ENCODE measurements at regions not wholly inside any gene's neighbourhood (a gene's known extent, or its start where the extent isn't known, plus 50 kb on each side); places are given as distances from the start of the nearest gene placed in this dataset.
A peak's percentile ranks its signal among the peaks of the same experiment; 100 is the strongest.

- H3K4me3 ChIP-seq (ENCODE audit: low read depth in 1 of 3, low read length in 3 of 3) = no peak overlapping the region
- H3K4me1 ChIP-seq (ENCODE audit: control insufficient read depth in 3 of 3, insufficient read depth in 2 of 3, low read depth in 1 of 3, low read length in 2 of 3) = no peaks in the 10 kb centered on the region
- H3K36me3 ChIP-seq (ENCODE audit: control insufficient read depth in 3 of 3, insufficient read depth in 2 of 3, low read depth in 1 of 3, low read length in 3 of 3) = no peaks in the 10 kb centered on the region
- H3K27ac ChIP-seq (ENCODE audit: low read depth in 1 of 3, low read length in 2 of 3) = no peak overlapping the region
- no peaks in the 10 kb centered on the region for H3K27me3 ChIP-seq (ENCODE audit: control insufficient read depth in 3 of 3, insufficient read depth in 3 of 3, low read length in 3 of 3)
- FAIRE-seq = no peak
- DNase-seq = peak in 1 of 2 donors; percentile 6
- H3K9me3 ChIP-seq (ENCODE audit: control insufficient read depth in 2 of 2, insufficient read depth in 1 of 2, low read depth in 1 of 2, low read length in 1 of 2) = no peaks in the 10 kb centered on the region
These were observed 140.1 kb upstream of the SMIM31 start for GRCh38 chr4:164613792-164614191.

DNA sequence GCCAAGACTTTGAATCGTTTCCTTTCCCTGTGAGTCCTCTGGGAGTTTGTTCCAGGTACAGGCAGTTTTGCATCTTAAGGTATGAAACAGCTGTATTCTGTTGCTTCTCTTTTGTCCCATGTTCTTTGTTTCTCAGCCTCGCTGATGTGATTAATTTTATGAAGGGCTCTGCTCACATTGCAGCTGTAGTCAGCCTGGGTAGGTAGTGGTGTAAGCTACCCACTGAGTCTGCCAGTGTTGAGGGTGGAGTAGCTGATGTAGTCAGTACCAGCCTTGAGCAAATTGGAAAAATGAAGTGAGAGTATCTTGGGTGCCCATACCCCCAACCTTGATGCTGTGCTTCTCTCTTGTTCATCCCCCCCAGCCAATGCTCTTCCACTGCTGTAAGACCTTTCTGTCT, 139.6 kb upstream of the SMIM31 start:
- DNase-seq (no peak), FAIRE-seq (no peak)
- WGBS, 3 donors = 26 to 65% (median 28%) methylated on average over 2 of the region's 2 CpGs
- Histone ChIP-seq H3K27ac (ENCODE audit: low read depth in 1 of 3, low read length in 2 of 3) (no peak overlapping the region), H3K9me3 (ENCODE audit: control insufficient read depth in 2 of 2, insufficient read depth in 1 of 2, low read depth in 1 of 2, low read length in 1 of 2) (no peaks in the 10 kb centered on the region), H3K4me1 (ENCODE audit: control insufficient read depth in 3 of 3, insufficient read depth in 2 of 3, low read depth in 1 of 3, low read length in 2 of 3) (no peaks in the 10 kb centered on the region), H3K36me3 (ENCODE audit: control insufficient read depth in 3 of 3, insufficient read depth in 2 of 3, low read depth in 1 of 3, low read length in 3 of 3) (no peaks in the 10 kb centered on the region), H3K27me3 (ENCODE audit: control insufficient read depth in 3 of 3, insufficient read depth in 3 of 3, low read length in 3 of 3) (no peaks in the 10 kb centered on the region), H3K4me3 (ENCODE audit: low read depth in 1 of 3, low read length in 3 of 3) (no peak overlapping the region)

DNA sequence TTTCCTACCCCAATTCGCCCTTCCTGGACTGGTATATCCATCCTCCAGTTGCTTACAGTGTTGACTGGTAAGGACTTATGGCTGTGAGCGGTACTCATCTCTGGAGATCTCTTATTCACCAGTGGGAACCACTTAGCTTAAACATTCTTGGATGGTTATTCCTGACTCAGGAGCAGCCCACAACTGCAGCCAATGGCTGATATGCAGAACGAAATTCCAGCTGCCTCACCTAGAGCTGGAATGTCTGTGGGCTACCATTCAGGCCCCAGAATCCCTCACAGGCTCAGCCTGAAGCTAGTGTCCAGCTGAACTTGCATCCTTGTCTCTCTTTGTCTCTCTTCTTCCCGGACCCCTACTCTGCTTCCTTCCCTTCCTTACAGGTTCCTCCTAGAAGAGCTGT, 138.9 kb upstream of the SMIM31 start:
- Histone ChIP-seq H3K27me3 (ENCODE audit: control insufficient read depth in 3 of 3, insufficient read depth in 3 of 3, low read length in 3 of 3) (no peaks in the 10 kb centered on the region), H3K27ac (ENCODE audit: low read depth in 1 of 3, low read length in 2 of 3) (no peak overlapping the region), H3K36me3 (ENCODE audit: control insufficient read depth in 3 of 3, insufficient read depth in 2 of 3, low read depth in 1 of 3, low read length in 3 of 3) (no peaks in the 10 kb centered on the region), H3K4me1 (ENCODE audit: control insufficient read depth in 3 of 3, insufficient read depth in 2 of 3, low read depth in 1 of 3, low read length in 2 of 3) (no peaks in the 10 kb centered on the region), H3K4me3 (ENCODE audit: low read depth in 1 of 3, low read length in 3 of 3) (no peak overlapping the region), H3K9me3 (ENCODE audit: control insufficient read depth in 2 of 2, insufficient read depth in 1 of 2, low read depth in 1 of 2, low read length in 1 of 2) (no peaks in the 10 kb centered on the region)
- WGBS, 3 donors = 54 to 68% (median 62%) methylated on average over 4 of the region's 4 CpGs
- DNase-seq = no peak
- no peak for FAIRE-seq

GRCh38 chr4:164615964-164616363, 138.0 kb upstream of the SMIM31 start:
- no peaks in the 10 kb centered on the region for H3K9me3 ChIP-seq (ENCODE audit: control insufficient read depth in 2 of 2, insufficient read depth in 1 of 2, low read depth in 1 of 2, low read length in 1 of 2)
- H3K36me3 ChIP-seq (ENCODE audit: control insufficient read depth in 3 of 3, insufficient read depth in 2 of 3, low read depth in 1 of 3, low read length in 3 of 3) = no peaks in the 10 kb centered on the region
- no peak overlapping the region for H3K4me3 ChIP-seq (ENCODE audit: low read depth in 1 of 3, low read length in 3 of 3)
- DNase-seq (no peak), FAIRE-seq (no peak)
- H3K27me3 ChIP-seq (ENCODE audit: control insufficient read depth in 3 of 3, insufficient read depth in 3 of 3, low read length in 3 of 3) = no peaks in the 10 kb centered on the region
- H3K4me1 ChIP-seq (ENCODE audit: control insufficient read depth in 3 of 3, insufficient read depth in 2 of 3, low read depth in 1 of 3, low read length in 2 of 3) = no peaks in the 10 kb centered on the region
- H3K27ac ChIP-seq (ENCODE audit: low read depth in 1 of 3, low read length in 2 of 3) = no peak overlapping the region

DNA sequence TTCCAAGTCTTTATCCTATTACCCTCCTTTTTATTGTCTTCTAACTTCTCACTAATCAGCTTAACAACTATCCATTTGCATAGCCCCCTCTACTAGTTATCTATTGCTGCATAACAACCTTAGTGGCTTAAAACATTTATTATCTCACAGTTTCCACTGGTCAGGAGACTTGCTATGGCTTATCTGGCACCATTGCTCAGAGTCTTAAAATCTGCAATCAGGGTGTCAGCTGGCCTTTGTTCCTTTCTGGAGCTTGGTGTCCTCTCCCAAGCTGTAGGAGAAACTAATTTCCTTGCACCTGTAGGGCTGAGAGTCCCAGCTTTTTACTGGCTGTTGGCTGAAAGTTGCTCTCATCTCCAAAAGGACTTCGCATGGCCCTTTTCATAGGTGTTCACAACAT, 137.0 kb upstream of the SMIM31 start:
- H3K9me3 ChIP-seq (ENCODE audit: control insufficient read depth in 2 of 2, insufficient read depth in 1 of 2, low read depth in 1 of 2, low read length in 1 of 2) = no peaks in the 10 kb centered on the region
- H3K27me3 ChIP-seq (ENCODE audit: control insufficient read depth in 3 of 3, insufficient read depth in 3 of 3, low read length in 3 of 3) = no peaks in the 10 kb centered on the region
- DNase-seq (no peak), FAIRE-seq (no peak)
- 80 to 86% (median 86%) methylated on average over 1 of the region's 1 CpG for WGBS, 3 donors
- H3K27ac ChIP-seq (ENCODE audit: low read depth in 1 of 3, low read length in 2 of 3) = no peak overlapping the region
- no peaks in the 10 kb centered on the region for H3K4me1 ChIP-seq (ENCODE audit: control insufficient read depth in 3 of 3, insufficient read depth in 2 of 3, low read depth in 1 of 3, low read length in 2 of 3)
- H3K36me3 ChIP-seq (ENCODE audit: control insufficient read depth in 3 of 3, insufficient read depth in 2 of 3, low read depth in 1 of 3, low read length in 3 of 3) = no peaks in the 10 kb centered on the region
- no peak overlapping the region for H3K4me3 ChIP-seq (ENCODE audit: low read depth in 1 of 3, low read length in 3 of 3)

- H3K27me3 ChIP-seq (ENCODE audit: control insufficient read depth in 3 of 3, insufficient read depth in 3 of 3, low read length in 3 of 3) = no peaks in the 10 kb centered on the region
- DNase-seq (no peak), FAIRE-seq (no peak)
- no peak overlapping the region for H3K27ac ChIP-seq (ENCODE audit: low read depth in 1 of 3, low read length in 2 of 3)
- no peaks in the 10 kb centered on the region for H3K36me3 ChIP-seq (ENCODE audit: control insufficient read depth in 3 of 3, insufficient read depth in 2 of 3, low read depth in 1 of 3, low read length in 3 of 3)
- no peaks in the 10 kb centered on the region for H3K4me1 ChIP-seq (ENCODE audit: control insufficient read depth in 3 of 3, insufficient read depth in 2 of 3, low read depth in 1 of 3, low read length in 2 of 3)
- no peaks in the 10 kb centered on the region for H3K9me3 ChIP-seq (ENCODE audit: control insufficient read depth in 2 of 2, insufficient read depth in 1 of 2, low read depth in 1 of 2, low read length in 1 of 2)
- H3K4me3 ChIP-seq (ENCODE audit: low read depth in 1 of 3, low read length in 3 of 3) = no peak overlapping the region
These were observed 136.5 kb upstream of the SMIM31 start for GRCh38 chr4:164617426-164617825.

DNA sequence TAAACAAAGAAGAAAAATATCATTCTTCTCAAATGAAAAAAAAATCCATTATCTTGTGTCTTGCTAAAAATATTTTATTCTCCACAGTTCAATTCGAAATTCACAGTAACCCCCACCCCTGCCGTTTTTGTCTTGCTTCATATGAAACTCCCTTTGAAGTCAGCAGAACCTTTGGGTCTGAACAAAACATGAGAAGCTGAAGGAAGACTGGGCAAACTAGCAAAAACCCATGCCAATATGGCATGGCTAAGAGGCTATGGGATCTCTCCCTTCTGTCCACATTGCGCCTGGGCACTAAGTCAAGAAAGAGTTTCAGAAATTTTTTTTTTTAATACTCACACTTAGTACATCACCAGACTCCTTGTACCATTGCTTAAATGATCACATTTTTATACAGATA, 136.0 kb upstream of the SMIM31 start:
- Histone ChIP-seq H3K27me3 (ENCODE audit: control insufficient read depth in 3 of 3, insufficient read depth in 3 of 3, low read length in 3 of 3) (no peaks in the 10 kb centered on the region), H3K4me1 (ENCODE audit: control insufficient read depth in 3 of 3, insufficient read depth in 2 of 3, low read depth in 1 of 3, low read length in 2 of 3) (no peaks in the 10 kb centered on the region), H3K27ac (ENCODE audit: low read depth in 1 of 3, low read length in 2 of 3) (no peak overlapping the region), H3K9me3 (ENCODE audit: control insufficient read depth in 2 of 2, insufficient read depth in 1 of 2, low read depth in 1 of 2, low read length in 1 of 2) (no peaks in the 10 kb centered on the region), H3K4me3 (ENCODE audit: low read depth in 1 of 3, low read length in 3 of 3) (no peak overlapping the region), H3K36me3 (ENCODE audit: control insufficient read depth in 3 of 3, insufficient read depth in 2 of 3, low read depth in 1 of 3, low read length in 3 of 3) (no peaks in the 10 kb centered on the region)
- DNase-seq (no peak), FAIRE-seq (no peak)
- 71 to 75% (median 74%) methylated on average over 3 of the region's 3 CpGs for WGBS, 3 donors

DNA sequence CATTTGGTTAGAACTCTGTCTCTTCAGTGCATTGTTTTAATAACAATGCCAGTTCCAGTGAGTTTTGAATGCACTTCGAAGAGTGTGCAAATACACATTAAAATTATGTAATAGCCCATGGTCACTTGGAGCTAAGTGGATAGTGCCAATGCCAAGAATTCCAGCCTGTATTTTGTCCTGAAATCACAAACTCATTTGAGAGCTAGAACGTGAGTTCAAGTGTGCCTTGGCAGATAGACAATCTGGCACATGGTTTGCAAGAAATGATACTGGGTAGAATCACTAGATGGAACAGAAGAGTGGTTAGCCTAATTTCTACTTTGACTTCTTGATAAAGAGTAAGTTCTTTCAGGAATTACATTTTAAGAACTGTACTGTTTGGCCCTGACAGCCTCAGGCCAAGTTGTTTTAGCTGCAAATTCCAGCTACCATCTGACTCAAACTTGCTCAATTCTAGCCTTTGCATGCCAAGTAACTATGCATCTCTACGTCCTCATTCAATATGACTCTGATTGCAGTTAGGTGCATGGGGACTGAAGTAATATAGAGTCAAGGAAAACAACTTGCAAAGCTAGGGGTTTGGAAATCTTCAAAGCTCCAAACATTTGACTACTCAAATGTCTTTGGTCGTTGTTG, 131.9 kb upstream of the SMIM31 start:
- 63 to 69% (median 66%) methylated on average over 4 of the region's 4 CpGs for WGBS, 3 donors
- no peak for FAIRE-seq

DNA sequence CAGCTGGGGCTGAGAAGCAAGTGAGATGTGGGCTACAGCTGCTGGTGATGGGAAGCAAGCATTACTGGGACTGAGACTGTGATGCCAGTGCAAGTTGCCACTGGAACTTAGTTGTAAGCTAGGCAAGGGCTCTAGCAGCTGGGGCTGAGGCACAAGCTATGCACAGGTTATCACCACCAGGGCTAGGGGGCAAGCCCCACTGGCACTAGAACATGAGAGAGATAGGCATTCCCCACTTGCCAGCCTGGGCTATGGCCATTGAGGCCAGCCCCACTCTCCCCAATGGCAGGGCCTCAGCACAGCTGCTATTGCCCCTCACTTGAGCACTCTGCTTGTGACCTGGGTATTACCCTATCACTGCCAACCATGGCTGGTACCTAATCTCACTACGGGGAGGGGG, 130.8 kb upstream of the SMIM31 start:
- FAIRE-seq (no peak), DNase-seq (no peak)
- H3K36me3 ChIP-seq (ENCODE audit: control insufficient read depth in 3 of 3, insufficient read depth in 2 of 3, low read depth in 1 of 3, low read length in 3 of 3) = no peaks in the 10 kb centered on the region
- H3K27me3 ChIP-seq (ENCODE audit: control insufficient read depth in 3 of 3, insufficient read depth in 3 of 3, low read length in 3 of 3) = no peaks in the 10 kb centered on the region
- H3K4me1 ChIP-seq (ENCODE audit: control insufficient read depth in 3 of 3, insufficient read depth in 2 of 3, low read depth in 1 of 3, low read length in 2 of 3) = no peaks in the 10 kb centered on the region
- no peak overlapping the region for H3K4me3 ChIP-seq (ENCODE audit: low read depth in 1 of 3, low read length in 3 of 3)
- no peak overlapping the region for H3K27ac ChIP-seq (ENCODE audit: low read depth in 1 of 3, low read length in 2 of 3)
- H3K9me3 ChIP-seq (ENCODE audit: control insufficient read depth in 2 of 2, insufficient read depth in 1 of 2, low read depth in 1 of 2, low read length in 1 of 2) = peaks cover 0 to 6% of the 10 kb centered on the region in 2 donors
- WGBS, 3 donors = 81 to 96% (median 84%) methylated on average over 1 of the region's 1 CpG

More for the DNA sequence above, 131.9 kb upstream of the SMIM31 start:
- Histone ChIP-seq H3K27ac (ENCODE audit: low read depth in 1 of 3, low read length in 2 of 3) (no peak overlapping the region), H3K9me3 (ENCODE audit: control insufficient read depth in 2 of 2, insufficient read depth in 1 of 2, low read depth in 1 of 2, low read length in 1 of 2) (peaks cover 0 to 6% of the 10 kb centered on the region in 2 donors), H3K27me3 (ENCODE audit: control insufficient read depth in 3 of 3, insufficient read depth in 3 of 3, low read length in 3 of 3) (no peaks in the 10 kb centered on the region), H3K4me1 (ENCODE audit: control insufficient read depth in 3 of 3, insufficient read depth in 2 of 3, low read depth in 1 of 3, low read length in 2 of 3) (no peaks in the 10 kb centered on the region), H3K4me3 (ENCODE audit: low read depth in 1 of 3, low read length in 3 of 3) (no peak overlapping the region), H3K36me3 (ENCODE audit: control insufficient read depth in 3 of 3, insufficient read depth in 2 of 3, low read depth in 1 of 3, low read length in 3 of 3) (no peaks in the 10 kb centered on the region)
- no peak for DNase-seq

All from small intestine (tissue), 7 donors.